CD14-positive monocyte (primary cell): ENCODE measurements at regions not wholly inside any gene's neighbourhood (a gene's known extent, or its start where the extent isn't known, plus 50 kb on each side); places are given as distances from the start of the nearest gene placed in this dataset.

Experiments
- DNase-seq, 3 donors: peaks; one replicate each; pipeline ENCODE4 v3.0.0-alpha.2; 2011 to 2022
- H2AFZ ChIP-seq: 2 replicates; pipeline ENCODE4 v1.6.0; 2012; ENCODE audit warnings: mild to moderate bottlenecking, low read depth, low read length, inconsistent platforms; ENCODE audit not compliant: insufficient read depth, poor library complexity, severe bottlenecking
- H3K27ac ChIP-seq, 2 donors: 1 replicate in 1 of 2; 2 replicates in 1 of 2; pipeline ENCODE4 v1.5.1; 2012 to 2013; ENCODE audit warnings: low read length in 2 of 2, control low read depth in 1 of 2, inconsistent platforms in 1 of 2, low read depth in 1 of 2, mild to moderate bottlenecking in 1 of 2
- H3K27me3 ChIP-seq, 2 donors: one replicate each; pipeline versions ENCODE4 v1.6.0 to v1.6.1; 2011 to 2013; ENCODE audit warnings: low read length in 2 of 2; ENCODE audit not compliant: control insufficient read depth in 2 of 2, insufficient read depth in 2 of 2
- H3K36me3 ChIP-seq, 2 donors: replicated peaks in 1 of 2; 1 replicate in 1 of 2; 2 replicates in 1 of 2; pipeline versions ENCODE4 v1.5.1 to v1.6.1; 2012 to 2013; ENCODE audit warnings: low read length in 2 of 2, control low read depth in 1 of 2, inconsistent platforms in 1 of 2, mild to moderate bottlenecking in 1 of 2; ENCODE audit not compliant: insufficient read depth in 2 of 2, control insufficient read depth in 1 of 2
- H3K4me1 ChIP-seq, 2 donors: 1 replicate in 1 of 2; 2 replicates in 1 of 2; pipeline versions ENCODE4 v1.5.1 to v1.6.1; 2012 to 2013; ENCODE audit warnings: low read length in 2 of 2, control low read depth in 1 of 2, inconsistent platforms in 1 of 2, mild to moderate bottlenecking in 1 of 2, moderate library complexity in 1 of 2; ENCODE audit not compliant: insufficient read depth in 2 of 2, control insufficient read depth in 1 of 2
- H3K4me2 ChIP-seq: replicated peaks from 2 replicates; pipeline ENCODE3; 2012; ENCODE audit warnings: low read length, moderate library complexity, mild to moderate bottlenecking; ENCODE audit not compliant: poor library complexity, severe bottlenecking; ENCODE audit errors: extremely low read depth
- H3K4me3 ChIP-seq, 3 experiments: fragments of 200-600 bp in 1 of 3; sonication (generic) in 1 of 3; replicated peaks in 1 of 3; 1 replicate in 2 of 3; 2 replicates in 1 of 3; pipeline ENCODE4 v1.5.1; 2011 to 2013; ENCODE audit warnings: low read length in 3 of 3, mild to moderate bottlenecking in 3 of 3, control low read depth in 2 of 3, low read depth in 2 of 3, inconsistent platforms in 1 of 3, moderate library complexity in 1 of 3
- H3K79me2 ChIP-seq: 2 replicates; pipeline ENCODE4 v1.6.0; 2012; ENCODE audit warnings: mild to moderate bottlenecking, control low read depth, inconsistent platforms, low read length, moderate library complexity; ENCODE audit not compliant: insufficient read depth
- H3K9ac ChIP-seq: 2 replicates; pipeline ENCODE4 v1.6.0; 2017; ENCODE audit warnings: low read length, mild to moderate bottlenecking; ENCODE audit not compliant: insufficient read depth, poor library complexity, severe bottlenecking
- H3K9me3 ChIP-seq, 2 donors: replicated peaks in 1 of 2; 1 replicate in 1 of 2; 2 replicates in 1 of 2; pipeline versions ENCODE4 v1.5.1 to v1.6.1; 2012 to 2013; ENCODE audit warnings: low read length in 2 of 2, control low read depth in 1 of 2; ENCODE audit not compliant: control insufficient read depth in 1 of 2, insufficient read depth in 1 of 2
- H4K20me1 ChIP-seq: 2 replicates; pipeline ENCODE4 v1.6.0; 2012; ENCODE audit warnings: mild to moderate bottlenecking, low read length, control low read depth, moderate library complexity; ENCODE audit not compliant: insufficient read depth
- H3K27ac Mint-ChIP-seq, 7 donors: one replicate each; pipeline ENCODE4 v1.8.0; 2020; ENCODE audit warnings: mild to moderate bottlenecking in 7 of 7, mixed read lengths in 7 of 7, moderate library complexity in 6 of 7, inconsistent platforms in 2 of 7
- H3K27me3 Mint-ChIP-seq, 3 donors: one replicate each; pipeline ENCODE4 v1.8.0; 2021 to 2022; ENCODE audit warnings: low read depth in 3 of 3, mild to moderate bottlenecking in 3 of 3, mixed read lengths in 3 of 3, moderate library complexity in 3 of 3, inconsistent platforms in 1 of 3
- H3K36me3 Mint-ChIP-seq, 2 donors: one replicate each; pipeline ENCODE4 v1.8.0; 2020; ENCODE audit warnings: mixed read lengths in 2 of 2, inconsistent platforms in 1 of 2, mild to moderate bottlenecking in 1 of 2
- H3K4me1 Mint-ChIP-seq: one replicate; pipeline ENCODE4 v1.8.0; 2020; ENCODE audit warnings: mild to moderate bottlenecking, mixed read lengths
- H3K4me3 Mint-ChIP-seq, 2 donors: one replicate each; pipeline ENCODE4 v1.8.0; 2020; ENCODE audit warnings: mild to moderate bottlenecking in 2 of 2, mixed read lengths in 2 of 2, moderate library complexity in 1 of 2
- H3K9me3 Mint-ChIP-seq, 7 donors: one replicate each; pipeline ENCODE4 v1.8.0; 2020 to 2022; ENCODE audit warnings: mixed read lengths in 7 of 7, mild to moderate bottlenecking in 6 of 7, moderate library complexity in 6 of 7, inconsistent platforms in 2 of 7
- WGBS: methylation state at CpG from one replicate; pipeline ENCODE4 v1.1.5; 2013; ENCODE audit warnings: missing lambda C conversion rate; ENCODE audit not compliant: insufficient coverage; 5-methylcytosine and 5-hydroxymethylcytosine counted together
- intact Hi-C, 2 donors: fragments of 100-400 bp; cut with micrococcal nuclease; formaldehyde crosslinking; loops; one replicate each; pipeline versions ENCODE4 v1.15.0 to v1.15.1; 2023
- TF ChIP-seq, protein P1 (sequence below): fragments of 200-600 bp; IDR thresholded peaks from one replicate; pipeline ENCODE4 v1.8.0; 2022; ENCODE audit warnings: antibody characterized with exemption, mild to moderate bottlenecking

DNA sequence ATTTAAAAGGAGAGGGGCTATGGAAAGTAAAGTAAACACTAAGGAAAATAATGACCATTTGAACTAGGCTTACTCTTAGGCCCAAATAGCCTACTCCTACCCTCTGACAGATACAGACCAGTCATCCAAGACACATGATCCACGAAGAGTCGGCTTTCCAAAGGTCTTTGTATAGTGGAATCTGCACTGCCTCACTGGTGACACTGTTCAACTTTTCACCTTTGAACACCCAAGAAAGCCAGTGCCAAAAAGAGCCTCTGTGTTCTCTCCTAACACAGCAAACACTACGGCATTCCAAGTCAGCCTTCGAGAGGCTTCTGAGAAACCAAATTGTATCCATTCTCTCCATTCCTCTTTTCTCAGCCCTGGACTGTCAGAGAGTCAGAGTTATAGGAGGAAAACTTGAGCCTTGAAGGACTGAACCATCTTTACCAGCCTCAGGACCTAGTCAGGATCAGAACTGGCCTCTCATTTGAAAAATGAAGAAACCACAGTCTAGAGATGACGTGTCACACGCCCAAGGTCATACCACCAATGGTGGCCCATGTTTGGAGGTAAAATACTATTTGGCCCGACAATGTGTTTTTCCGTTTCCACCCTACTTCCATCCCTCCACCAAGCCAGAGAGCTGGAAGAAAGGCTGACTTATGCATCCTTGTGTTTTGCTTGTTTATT is 267.4 kb upstream of the ACVR2A start:
- no peaks in the 10 kb centered on the region for H3K36me3 Mint-ChIP-seq

GRCh38 chr2:147575106-147575505 is 269.7 kb upstream of the ACVR2A start:
- TF ChIP-seq, protein P1, sequence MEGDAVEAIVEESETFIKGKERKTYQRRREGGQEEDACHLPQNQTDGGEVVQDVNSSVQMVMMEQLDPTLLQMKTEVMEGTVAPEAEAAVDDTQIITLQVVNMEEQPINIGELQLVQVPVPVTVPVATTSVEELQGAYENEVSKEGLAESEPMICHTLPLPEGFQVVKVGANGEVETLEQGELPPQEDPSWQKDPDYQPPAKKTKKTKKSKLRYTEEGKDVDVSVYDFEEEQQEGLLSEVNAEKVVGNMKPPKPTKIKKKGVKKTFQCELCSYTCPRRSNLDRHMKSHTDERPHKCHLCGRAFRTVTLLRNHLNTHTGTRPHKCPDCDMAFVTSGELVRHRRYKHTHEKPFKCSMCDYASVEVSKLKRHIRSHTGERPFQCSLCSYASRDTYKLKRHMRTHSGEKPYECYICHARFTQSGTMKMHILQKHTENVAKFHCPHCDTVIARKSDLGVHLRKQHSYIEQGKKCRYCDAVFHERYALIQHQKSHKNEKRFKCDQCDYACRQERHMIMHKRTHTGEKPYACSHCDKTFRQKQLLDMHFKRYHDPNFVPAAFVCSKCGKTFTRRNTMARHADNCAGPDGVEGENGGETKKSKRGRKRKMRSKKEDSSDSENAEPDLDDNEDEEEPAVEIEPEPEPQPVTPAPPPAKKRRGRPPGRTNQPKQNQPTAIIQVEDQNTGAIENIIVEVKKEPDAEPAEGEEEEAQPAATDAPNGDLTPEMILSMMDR = no peak
- DNase-seq = no peak

More for the DNA sequence above, 267.4 kb upstream of the ACVR2A start:
- Mint-ChIP-seq H3K27ac (no peak overlapping the region), H3K4me3 (no peak overlapping the region), H3K4me1 (no peaks in the 10 kb centered on the region), H3K9me3 (peaks cover 0 to 11% (median 1%) of the 10 kb centered on the region in 7 donors), H3K27me3 (peaks cover 0 to 1% (median 0%) of the 10 kb centered on the region in 3 donors)
- no peak overlapping the region for H3K4me3 ChIP-seq
- intact Hi-C loops = no loop called here
- H3K36me3 ChIP-seq = no peaks in the 10 kb centered on the region
- no peak overlapping the region for H2AFZ ChIP-seq
- H4K20me1 ChIP-seq = no peaks in the 10 kb centered on the region
- no peak overlapping the region for H3K27ac ChIP-seq
- no peaks in the 10 kb centered on the region for H3K27me3 ChIP-seq
- TF ChIP-seq, protein P1 = no peak
- no peaks in the 10 kb centered on the region for H3K79me2 ChIP-seq
- no peak overlapping the region for H3K9ac ChIP-seq
- DNase-seq = no peak
- H3K9me3 ChIP-seq = no peaks in the 10 kb centered on the region
- H3K4me1 ChIP-seq = no peaks in the 10 kb centered on the region
- no peak overlapping the region for H3K4me2 ChIP-seq
- WGBS = 50% methylated on average over 2 of the region's 8 CpGs

More at GRCh38 chr2:147575106-147575505, 269.7 kb upstream of the ACVR2A start:
- no CpG with 5 or more reads among the region's 3 CpGs for WGBS
- Histone ChIP-seq H3K4me3 (no peak overlapping the region), H3K27me3 (no peaks in the 10 kb centered on the region), H3K36me3 (no peaks in the 10 kb centered on the region), H3K9me3 (peaks cover 4 to 6% of the 10 kb centered on the region in 2 donors), H2AFZ (no peak overlapping the region), H3K9ac (no peak overlapping the region), H4K20me1 (no peaks in the 10 kb centered on the region), H3K4me1 (peaks cover 4 to 7% of the 10 kb centered on the region in 2 donors), H3K27ac (no peak overlapping the region), H3K4me2 (no peak overlapping the region), H3K79me2 (no peaks in the 10 kb centered on the region)
- H3K27me3 Mint-ChIP-seq = no peaks in the 10 kb centered on the region
- intact Hi-C loops = no loop called here
- H3K36me3 Mint-ChIP-seq = peaks cover 0 to 4% of the 10 kb centered on the region in 2 donors
- no peak overlapping the region for H3K27ac Mint-ChIP-seq
- H3K4me1 Mint-ChIP-seq = peaks cover 6% of the 10 kb centered on the region
- H3K9me3 Mint-ChIP-seq = peaks cover 4 to 9% (median 6%) of the 10 kb centered on the region in 7 donors
- no peak overlapping the region for H3K4me3 Mint-ChIP-seq
